Lung (tissue), 11 donors: ENCODE measurements at regions not wholly inside any gene's neighbourhood (a gene's known extent, or its start where the extent isn't known, plus 50 kb on each side); places are given as distances from the start of the nearest gene placed in this dataset.

Experiments
- ATAC-seq: fragments of 200-7000 bp; cut with Tn5 transposase; one replicate; pipeline ENCODE4 v1.9.1; 2020; ENCODE audit warnings: moderate number of reproducible peaks; ENCODE audit not compliant: insufficient read depth, low FRiP score
- DNase-seq, 3 donors: peaks; one replicate each; pipeline ENCODE4 v3.0.0-alpha.2; 2013 to 2017
- H3K27ac ChIP-seq, 2 donors: one replicate each; pipeline ENCODE4 v1.5.1; 2013; ENCODE audit warnings: mild to moderate bottlenecking in 2 of 2, moderate library complexity in 2 of 2, control low read depth in 1 of 2, inconsistent platforms in 1 of 2, low read depth in 1 of 2, low read length in 1 of 2
- H3K27me3 ChIP-seq, 3 donors: one replicate each; pipeline ENCODE4 v1.5.1; 2013; ENCODE audit warnings: low read length in 2 of 3; ENCODE audit not compliant: control insufficient read depth in 3 of 3, insufficient read depth in 3 of 3
- H3K36me3 ChIP-seq, 4 donors: one replicate each; pipeline ENCODE4 v1.5.1; 2013; ENCODE audit warnings: low read length in 4 of 4, mild to moderate bottlenecking in 1 of 4, moderate library complexity in 1 of 4; ENCODE audit not compliant: control insufficient read depth in 4 of 4, insufficient read depth in 4 of 4
- H3K4me1 ChIP-seq, 5 donors: one replicate each; pipeline ENCODE4 v1.5.1; 2013; ENCODE audit warnings: low read length in 5 of 5, mild to moderate bottlenecking in 2 of 5, moderate library complexity in 1 of 5; ENCODE audit not compliant: control insufficient read depth in 5 of 5, insufficient read depth in 5 of 5
- H3K4me3 ChIP-seq: one replicate; pipeline ENCODE4 v1.5.1; 2013; ENCODE audit warnings: mild to moderate bottlenecking, control low read depth, moderate library complexity
- H3K9ac ChIP-seq, 2 donors: one replicate each; pipeline ENCODE4 v1.5.1; 2013; ENCODE audit warnings: low read length in 2 of 2, control low read depth in 1 of 2; ENCODE audit not compliant: insufficient read depth in 1 of 2
- H3K9me3 ChIP-seq, 4 donors: one replicate each; pipeline ENCODE4 v1.5.1; 2013; ENCODE audit warnings: low read length in 3 of 4, mild to moderate bottlenecking in 1 of 4, moderate library complexity in 1 of 4; ENCODE audit not compliant: control insufficient read depth in 4 of 4, insufficient read depth in 3 of 4
- WGBS, 2 donors: extraction: QIAGEN DNeasy Blood & Tissue Kit; methylation state at CpG; one replicate each; pipeline ENCODE4 v1.1.7; 2013; 5-methylcytosine and 5-hydroxymethylcytosine counted together
- TF ChIP-seq, protein P1 (sequence below): IDR thresholded peaks from 2 replicates; pipeline ENCODE4 v1.5.1; 2012; ENCODE audit warnings: mild to moderate bottlenecking; ENCODE audit errors: control extremely low read depth, extremely low read depth
- donor health status: control.
- donor health status: control.
- donor health status: Bipolar disorder and iron deficiency.
- donor health status: healthy.
- donor health status: DM: yes; HTN: yes; CAD: no.

- Histone ChIP-seq H3K9me3 (no peaks in the 10 kb centered on the region), H3K27ac (no peak overlapping the region), H3K9ac (no peak overlapping the region), H3K27me3 (no peaks in the 10 kb centered on the region), H3K36me3 (no peaks in the 10 kb centered on the region), H3K4me1 (peaks cover 0 to 16% (median 2%) of the 10 kb centered on the region in 5 donors), H3K4me3 (no peak overlapping the region)
- TF ChIP-seq, protein P1, sequence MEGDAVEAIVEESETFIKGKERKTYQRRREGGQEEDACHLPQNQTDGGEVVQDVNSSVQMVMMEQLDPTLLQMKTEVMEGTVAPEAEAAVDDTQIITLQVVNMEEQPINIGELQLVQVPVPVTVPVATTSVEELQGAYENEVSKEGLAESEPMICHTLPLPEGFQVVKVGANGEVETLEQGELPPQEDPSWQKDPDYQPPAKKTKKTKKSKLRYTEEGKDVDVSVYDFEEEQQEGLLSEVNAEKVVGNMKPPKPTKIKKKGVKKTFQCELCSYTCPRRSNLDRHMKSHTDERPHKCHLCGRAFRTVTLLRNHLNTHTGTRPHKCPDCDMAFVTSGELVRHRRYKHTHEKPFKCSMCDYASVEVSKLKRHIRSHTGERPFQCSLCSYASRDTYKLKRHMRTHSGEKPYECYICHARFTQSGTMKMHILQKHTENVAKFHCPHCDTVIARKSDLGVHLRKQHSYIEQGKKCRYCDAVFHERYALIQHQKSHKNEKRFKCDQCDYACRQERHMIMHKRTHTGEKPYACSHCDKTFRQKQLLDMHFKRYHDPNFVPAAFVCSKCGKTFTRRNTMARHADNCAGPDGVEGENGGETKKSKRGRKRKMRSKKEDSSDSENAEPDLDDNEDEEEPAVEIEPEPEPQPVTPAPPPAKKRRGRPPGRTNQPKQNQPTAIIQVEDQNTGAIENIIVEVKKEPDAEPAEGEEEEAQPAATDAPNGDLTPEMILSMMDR: no peak
- ATAC-seq: no peak
- DNase-seq: no peak
These were observed 176.5 kb upstream of the AKR1E2 start for GRCh38 chr10:4649471-4649870.

DNA sequence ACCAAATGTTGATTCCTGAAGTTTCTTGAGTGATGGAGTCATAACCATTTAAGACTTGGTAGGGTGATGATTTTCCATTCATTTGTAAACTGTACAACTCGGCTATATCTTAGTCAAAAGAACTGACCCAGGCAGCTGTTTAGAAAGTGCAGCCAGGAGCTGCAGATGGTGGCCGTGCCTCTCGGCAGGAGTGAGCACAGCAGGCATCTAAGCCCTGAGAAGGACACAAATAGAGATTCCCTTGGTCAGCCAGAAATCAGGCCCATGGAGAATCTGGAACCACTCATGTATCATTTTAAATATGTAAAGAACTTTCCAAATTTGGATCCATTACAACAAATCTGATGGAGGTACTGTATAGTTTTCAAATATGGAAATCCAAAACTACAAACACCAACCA, 177.0 kb upstream of the AKR1E2 start:
- H3K4me1 ChIP-seq: peaks cover 0 to 16% (median 2%) of the 10 kb centered on the region in 5 donors
- TF ChIP-seq, protein P1: no peak
- ATAC-seq (no peak), DNase-seq (no peak)
- H3K36me3 ChIP-seq: no peaks in the 10 kb centered on the region
- no peak overlapping the region for H3K4me3 ChIP-seq
- H3K9me3 ChIP-seq: no peaks in the 10 kb centered on the region
- no peak overlapping the region for H3K27ac ChIP-seq
- no peaks in the 10 kb centered on the region for H3K27me3 ChIP-seq
- H3K9ac ChIP-seq: no peak overlapping the region
- WGBS, 2 donors: 95% methylated on average over 3 of the region's 3 CpGs

GRCh38 chr10:4647109-4647785, 178.8 kb upstream of the AKR1E2 start:
- TF ChIP-seq, protein P1: no peak
- 63 to 66% methylated on average over 3 of the region's 3 CpGs for WGBS, 2 donors
- H3K27ac ChIP-seq: no peak overlapping the region
- no peak for ATAC-seq
- no peaks in the 10 kb centered on the region for H3K9me3 ChIP-seq
- no peak for DNase-seq
- no peaks in the 10 kb centered on the region for H3K27me3 ChIP-seq
- H3K4me3 ChIP-seq: no peak overlapping the region
- peaks cover 0 to 12% (median 2%) of the 10 kb centered on the region in 5 donors for H3K4me1 ChIP-seq
- no peaks in the 10 kb centered on the region for H3K36me3 ChIP-seq
- H3K9ac ChIP-seq: no peak overlapping the region

GRCh38 chr10:4646547-4646946, 179.5 kb upstream of the AKR1E2 start:
- H3K27me3 ChIP-seq: no peaks in the 10 kb centered on the region
- TF ChIP-seq, protein P1: no peak
- 76 to 89% methylated on average over 3 of the region's 3 CpGs for WGBS, 2 donors
- no peaks in the 10 kb centered on the region for H3K36me3 ChIP-seq
- DNase-seq: no peak
- no peak for ATAC-seq
- no peak overlapping the region for H3K9ac ChIP-seq
- H3K4me3 ChIP-seq: no peak overlapping the region
- H3K9me3 ChIP-seq: no peaks in the 10 kb centered on the region
- no peak overlapping the region for H3K27ac ChIP-seq
- H3K4me1 ChIP-seq: peaks cover 0 to 12% (median 2%) of the 10 kb centered on the region in 5 donors
